ENCODE measurements at regions not wholly inside any gene's neighbourhood (a gene's known extent, or its start where the extent isn't known, plus 50 kb on each side); places are given as distances from the start of the nearest gene placed in this dataset.

- H3K4me3 Mint-ChIP-seq: no peak overlapping the region
- no peak overlapping the region for H3K4me3 ChIP-seq (ENCODE audit: low read length)
- no peak overlapping the region for H3K27ac Mint-ChIP-seq
- TF ChIP-seq CTCF (IDR thresholded peaks at IDR 0.05): no peak
- CTCF ChIA-PET: no interaction called here
- no peaks in the 10 kb centered on the region for H3K36me3 Mint-ChIP-seq (ENCODE audit: low read depth)
- POLR2A ChIA-PET: no interaction called here
- no peak overlapping the region for H3K27ac ChIP-seq (ENCODE audit: low read depth in 1 of 2, low read length in 2 of 2)
- no peak for DNase-seq
- H3K4me1 ChIP-seq (ENCODE audit: insufficient read depth, low read length): no peaks in the 10 kb centered on the region
- H3K27me3 Mint-ChIP-seq: no peaks in the 10 kb centered on the region
- ATAC-seq (ENCODE audit: poor library complexity): no peak
- H3K27me3 ChIP-seq (ENCODE audit: control insufficient read depth in 1 of 2, insufficient read depth in 2 of 2, low read length in 2 of 2): no peaks in the 10 kb centered on the region
- intact Hi-C loops (cut with DNase I, micrococcal nuclease): no loop called here
- H3K9me3 Mint-ChIP-seq: peaks cover 6% of the 10 kb centered on the region
- H3K36me3 ChIP-seq (ENCODE audit: insufficient read depth, low read length): no peaks in the 10 kb centered on the region
- H3K9me3 ChIP-seq (ENCODE audit: control insufficient read depth in 1 of 2, insufficient read depth in 1 of 2, low read length in 2 of 2): peaks cover 0 to 7% of the 10 kb centered on the region in 2 experiments
- no peaks in the 10 kb centered on the region for H3K4me1 Mint-ChIP-seq (ENCODE audit: low read depth)
Measured at GRCh38 chr4:188879598-188879997, 740.4 kb downstream of the TRIML1 start.

GRCh38 chr4:188887905-188888304, 748.7 kb downstream of the TRIML1 start:
- intact Hi-C loops (cut with DNase I, micrococcal nuclease): no loop called here
- peaks cover 3 to 12% of the 10 kb centered on the region in 2 experiments for H3K9me3 ChIP-seq (ENCODE audit: control insufficient read depth in 1 of 2, insufficient read depth in 1 of 2, low read length in 2 of 2)
- no peak for ATAC-seq (ENCODE audit: poor library complexity)

GRCh38 chr4:188892837-188893236, 753.6 kb downstream of the TRIML1 start:
- H3K36me3 Mint-ChIP-seq (ENCODE audit: low read depth): no peaks in the 10 kb centered on the region
- no peaks in the 10 kb centered on the region for H3K4me1 Mint-ChIP-seq (ENCODE audit: low read depth)
- no peak overlapping the region for H3K4me3 ChIP-seq (ENCODE audit: low read length)
- ATAC-seq (ENCODE audit: poor library complexity): no peak
- peaks cover 11% of the 10 kb centered on the region for H3K9me3 Mint-ChIP-seq
- H3K9me3 ChIP-seq (ENCODE audit: control insufficient read depth in 1 of 2, insufficient read depth in 1 of 2, low read length in 2 of 2): peaks cover 3% of the 10 kb centered on the region in 2 experiments
- H3K27me3 Mint-ChIP-seq: no peaks in the 10 kb centered on the region
- no peak for DNase-seq
- H3K4me3 Mint-ChIP-seq: no peak overlapping the region
- intact Hi-C loops (cut with DNase I, micrococcal nuclease): no loop called here
- no peaks in the 10 kb centered on the region for H3K27me3 ChIP-seq (ENCODE audit: control insufficient read depth in 1 of 2, insufficient read depth in 2 of 2, low read length in 2 of 2)
- no peak overlapping the region for H3K27ac Mint-ChIP-seq
- ChIA-PET CTCF (no interaction called here), POLR2A (interaction anchor here (0.7 kb wide), 1 partner anchor 38 kb away, joined by 3 read pairs; no protein-coding TSS in a partner anchor)
- TF ChIP-seq CTCF (IDR thresholded peaks at IDR 0.05): no peak
- no peaks in the 10 kb centered on the region for H3K4me1 ChIP-seq (ENCODE audit: insufficient read depth, low read length)
- H3K36me3 ChIP-seq (ENCODE audit: insufficient read depth, low read length): no peaks in the 10 kb centered on the region
- H3K27ac ChIP-seq (ENCODE audit: low read depth in 1 of 2, low read length in 2 of 2): no peak overlapping the region

More at GRCh38 chr4:188887905-188888304, 748.7 kb downstream of the TRIML1 start:
- Histone ChIP-seq H3K27me3 (ENCODE audit: control insufficient read depth in 1 of 2, insufficient read depth in 2 of 2, low read length in 2 of 2) (no peaks in the 10 kb centered on the region), H3K4me1 (ENCODE audit: insufficient read depth, low read length) (no peaks in the 10 kb centered on the region), H3K27ac (ENCODE audit: low read depth in 1 of 2, low read length in 2 of 2) (no peak overlapping the region), H3K36me3 (ENCODE audit: insufficient read depth, low read length) (no peaks in the 10 kb centered on the region), H3K4me3 (ENCODE audit: low read length) (no peak overlapping the region)
- H3K9me3 Mint-ChIP-seq: peaks cover 7% of the 10 kb centered on the region
- no peak for DNase-seq
- no peak for TF ChIP-seq CTCF (IDR thresholded peaks at IDR 0.05)
- H3K36me3 Mint-ChIP-seq (ENCODE audit: low read depth): no peaks in the 10 kb centered on the region
- ChIA-PET POLR2A (no interaction called here), CTCF (no interaction called here)
- no peak overlapping the region for H3K4me3 Mint-ChIP-seq
- H3K27ac Mint-ChIP-seq: no peak overlapping the region
- no peaks in the 10 kb centered on the region for H3K4me1 Mint-ChIP-seq (ENCODE audit: low read depth)
- H3K27me3 Mint-ChIP-seq: no peaks in the 10 kb centered on the region

All from CD4-positive, alpha-beta T cell (primary cell).